Spleen (tissue), 11 donors: ENCODE measurements at regions not wholly inside any gene's neighbourhood (a gene's known extent, or its start where the extent isn't known, plus 50 kb on each side); places are given as distances from the start of the nearest gene placed in this dataset.

ENCODE experiments used
- DNase-seq: peaks from one replicate; pipeline ENCODE4 v3.0.0-alpha.2; 2020
- H3K27ac ChIP-seq, 8 donors: fragments of 200-600 bp; sonication (generic) in 7 of 8; 1 replicate in 4 of 8; 2 replicates in 4 of 8; pipeline versions ENCODE4 v1.5.0 to v1.8.0; 2016 to 2021; ENCODE audit warnings: inconsistent platforms in 4 of 8, mild to moderate bottlenecking in 4 of 8, moderate library complexity in 1 of 8
- H3K27me3 ChIP-seq, 7 donors: fragments of 200-600 bp; sonication (generic) in 6 of 7; replicated peaks in 1 of 7; 1 replicate in 4 of 7; 2 replicates in 3 of 7; pipeline versions ENCODE4 v1.5.0 to v1.8.0; 2016 to 2021; ENCODE audit warnings: inconsistent platforms in 3 of 7, mild to moderate bottlenecking in 1 of 7
- H3K36me3 ChIP-seq, 6 donors: fragments of 200-600 bp; sonication (generic) in 5 of 6; 1 replicate in 4 of 6; 2 replicates in 2 of 6; pipeline versions ENCODE4 v1.5.0 to v1.8.0; 2016 to 2021; ENCODE audit warnings: inconsistent platforms in 2 of 6
- H3K4me1 ChIP-seq, 6 donors: fragments of 200-600 bp; sonication (generic) in 5 of 6; 1 replicate in 3 of 6; 2 replicates in 3 of 6; pipeline versions ENCODE4 v1.5.0 to v1.8.0; 2016 to 2021; ENCODE audit warnings: inconsistent platforms in 3 of 6
- H3K4me3 ChIP-seq, 8 donors: fragments of 200-600 bp; sonication (generic) in 7 of 8; 1 replicate in 4 of 8; 2 replicates in 4 of 8; pipeline versions ENCODE4 v1.5.0 to v1.8.0; 2016 to 2021; ENCODE audit warnings: inconsistent platforms in 4 of 8, mild to moderate bottlenecking in 4 of 8, moderate library complexity in 2 of 8
- H3K9me3 ChIP-seq, 8 donors: fragments of 200-600 bp; sonication (generic) in 7 of 8; 1 replicate in 4 of 8; 2 replicates in 4 of 8; pipeline versions ENCODE4 v1.5.0 to v1.8.0; 2016 to 2021; ENCODE audit warnings: inconsistent platforms in 4 of 8
- CTCF ChIP-seq, 11 experiments: fragments of 200-600 bp in 7 of 11; fragments of 450-650 bp in 4 of 11; sonication (generic) in 4 of 11; IDR thresholded peaks in 8 of 11; conservative IDR thresholded peaks in 3 of 11; 1 replicate in 7 of 11; 2 replicates in 4 of 11; pipeline versions ENCODE4 v1.4.0 to v1.8.0; 2016 to 2021; ENCODE audit warnings: antibody characterized with exemption in 11 of 11, inconsistent platforms in 4 of 11, mild to moderate bottlenecking in 1 of 11
- POLR2A ChIP-seq, 3 donors: fragments of 450-650 bp; IDR thresholded peaks; one replicate each; pipeline ENCODE4 v1.5.1; 2017; ENCODE audit warnings: antibody characterized with exemption in 3 of 3, mild to moderate bottlenecking in 1 of 3
- POLR2AphosphoS5 ChIP-seq, 3 donors: sonication (generic); formaldehyde crosslinking; IDR thresholded peaks; one replicate each; pipeline ENCODE4 v1.5.1; 2017; ENCODE audit warnings: antibody characterized with exemption in 3 of 3
- WGBS, 5 donors: extraction: QIAGEN DNeasy Blood & Tissue Kit in 3 of 5; methylation state at CpG; one replicate each; pipeline versions ENCODE4 v1.1.5 to v1.1.7; 2013 to 2018; 5-methylcytosine and 5-hydroxymethylcytosine counted together
- intact Hi-C: fragments of 100-400 bp; cut with DNase I; formaldehyde crosslinking; loops from one replicate; pipeline ENCODE4 v1.15.0; 2023; ENCODE audit warnings: low total_unique reads
- donor health status: healthy with polysubstance abuse.
- donor health status: DM: no; HTN: no; CAD: no; lungs with moderate emphysema.
- donor health status: DM: no; HTN: no; CAD: no.
- donor health status: Bipolar disorder and iron deficiency.
- donor health status: healthy.
- donor health status: DM: no; HTN: no; CAD: no.
- donor health status: DM: yes; HTN: yes; CAD: no.

- DNase-seq, result no peak
- no peaks in the 10 kb centered on the region for H3K4me1 ChIP-seq
- no peaks in the 10 kb centered on the region for H3K27me3 ChIP-seq
- H3K4me3 ChIP-seq, result no peak overlapping the region
- H3K9me3 ChIP-seq, result peaks cover 0 to 6% (median 0%) of the 10 kb centered on the region in 8 donors
- 82 to 91% (median 84%) methylated on average over 1 of the region's 1 CpG for WGBS, 5 donors
- H3K27ac ChIP-seq, result no peak overlapping the region
- TF ChIP-seq CTCF (IDR thresholded peaks at IDR 0.05 in 8 of 11, conservative IDR thresholded peaks at IDR 0.05 in 3 of 11) (no peak), POLR2A (IDR thresholded peaks at IDR 0.05) (no peak), POLR2AphosphoS5 (IDR thresholded peaks at IDR 0.05) (no peak)
- H3K36me3 ChIP-seq, result no peaks in the 10 kb centered on the region
- intact Hi-C loops, result no loop called here
Measured at GRCh38 chr20:60677819-60678218, 574.2 kb upstream of the CDH4 start.

GRCh38 chr20:60680554-60680953, 571.5 kb upstream of the CDH4 start:
- H3K4me1 ChIP-seq, result no peaks in the 10 kb centered on the region
- H3K27ac ChIP-seq, result no peak overlapping the region
- intact Hi-C loops, result no loop called here
- no peaks in the 10 kb centered on the region for H3K36me3 ChIP-seq
- 71 to 80% (median 75%) methylated on average over 6 of the region's 6 CpGs for WGBS, 5 donors
- H3K27me3 ChIP-seq, result no peaks in the 10 kb centered on the region
- H3K4me3 ChIP-seq, result no peak overlapping the region
- H3K9me3 ChIP-seq, result peaks cover 0 to 6% (median 0%) of the 10 kb centered on the region in 8 donors
- no peak for DNase-seq
- TF ChIP-seq POLR2AphosphoS5 (IDR thresholded peaks at IDR 0.05) (no peak), POLR2A (IDR thresholded peaks at IDR 0.05) (no peak), CTCF (IDR thresholded peaks at IDR 0.05 in 8 of 11, conservative IDR thresholded peaks at IDR 0.05 in 3 of 11) (no peak)

- Histone ChIP-seq H3K27me3 (no peaks in the 10 kb centered on the region), H3K4me3 (no peak overlapping the region), H3K27ac (no peak overlapping the region), H3K4me1 (no peaks in the 10 kb centered on the region), H3K9me3 (no peaks in the 10 kb centered on the region), H3K36me3 (no peaks in the 10 kb centered on the region)
- intact Hi-C loops, result no loop called here
- no peak for DNase-seq
- TF ChIP-seq CTCF (IDR thresholded peaks at IDR 0.05 in 8 of 11, conservative IDR thresholded peaks at IDR 0.05 in 3 of 11), result no peak
- 87 to 93% (median 90%) methylated on average over 8 of the region's 8 CpGs for WGBS, 5 donors
Measured at GRCh38 chr20:60687213-60687612, 564.8 kb upstream of the CDH4 start.

- H3K27me3 ChIP-seq, result peaks cover 0 to 9% (median 0%) of the 10 kb centered on the region in 7 donors
- no peak overlapping the region for H3K4me3 ChIP-seq
- H3K36me3 ChIP-seq, result no peaks in the 10 kb centered on the region
- no peaks in the 10 kb centered on the region for H3K9me3 ChIP-seq
- no peaks in the 10 kb centered on the region for H3K4me1 ChIP-seq
- 64 to 77% (median 71%) methylated on average over 3 of the region's 3 CpGs for whole genome bisulfite sequencing, 5 donors
- no peak for DNase-seq
- TF ChIP-seq CTCF (IDR thresholded peaks at IDR 0.05 in 8 of 11, conservative IDR thresholded peaks at IDR 0.05 in 3 of 11) (no peak), POLR2AphosphoS5 (IDR thresholded peaks at IDR 0.05) (no peak), POLR2A (IDR thresholded peaks at IDR 0.05) (no peak)
- no peak overlapping the region for H3K27ac ChIP-seq
- intact Hi-C loops, result no loop called here
Measured at GRCh38 chr20:60690771-60691170, 561.3 kb upstream of the CDH4 start.
